OCI-LY7 (cell line): ENCODE measurements at regions not wholly inside any gene's neighbourhood (a gene's known extent, or its start where the extent isn't known, plus 50 kb on each side); places are given as distances from the start of the nearest gene placed in this dataset.

Experiments used
- BruUV-seq: library from RNA; stranded (reverse); fragments of 400-500 nt; replicated peaks from 2 replicates; lab custom pipeline; 2021; lab: Mats Ljungman, UMichigan
- CTCF ChIA-PET: fragments of 300-600 bp; sonication (Branson Sonifier 250); formaldehyde crosslinking; loops from one replicate; lab custom pipeline; 2022; ENCODE audit warnings: antibody characterized with exemption; ENCODE audit not compliant: unreplicated experiment; lab: Charles Lee
- POLR2A ChIA-PET: fragments of 300-600 bp; sonication (Branson Sonifier 250); formaldehyde crosslinking; loops from one replicate; lab custom pipeline; 2022; ENCODE audit warnings: antibody characterized with exemption; lab: Charles Lee
- DNase-seq: peaks from one replicate; pipeline ENCODE4 v3.0.0-alpha.2; 2015; ENCODE audit warnings: low spot score
- H2AFZ ChIP-seq: fragments of 200-600 bp; sonication (generic), shearing (Covaris generic); 2 replicates; pipeline ENCODE4 v1.6.1; 2014; ENCODE audit warnings: mild to moderate bottlenecking, antibody characterized with exemption, low read length, moderate library complexity
- H3K27ac ChIP-seq: fragments of 200-600 bp; sonication (generic); 2 replicates; pipeline ENCODE4 v1.5.1; 2014; ENCODE audit warnings: mixed run types, low read depth, mild to moderate bottlenecking, moderate library complexity, low read length, inconsistent platforms; ENCODE audit not compliant: poor library complexity, severe bottlenecking
- H3K36me3 ChIP-seq: fragments of 200-600 bp; sonication (generic); 2 replicates; pipeline ENCODE4 v1.6.1; 2014; ENCODE audit warnings: mild to moderate bottlenecking, antibody characterized with exemption, low read length, moderate library complexity, mixed read lengths; ENCODE audit not compliant: insufficient read depth
- H3K4me1 ChIP-seq: fragments of 200-600 bp; sonication (generic); 2 replicates; pipeline ENCODE4 v1.5.1; 2014; ENCODE audit warnings: mild to moderate bottlenecking, low read length; ENCODE audit not compliant: insufficient read depth, poor library complexity, severe bottlenecking
- H3K4me2 ChIP-seq: fragments of 200-600 bp; sonication (generic); 2 replicates; pipeline ENCODE4 v1.6.1; 2014; ENCODE audit warnings: mild to moderate bottlenecking, low read length
- H3K4me3 ChIP-seq: fragments of 200-600 bp; sonication (generic); 2 replicates; pipeline ENCODE4 v1.5.1; 2014; ENCODE audit warnings: mild to moderate bottlenecking, low read depth, low read length; ENCODE audit not compliant: poor library complexity, severe bottlenecking
- H3K79me2 ChIP-seq: fragments of 200-600 bp; sonication (generic); 2 replicates; pipeline ENCODE4 v1.6.1; 2016; ENCODE audit warnings: low read depth, mild to moderate bottlenecking, low read length, moderate library complexity, mixed read lengths; ENCODE audit not compliant: insufficient read depth
- H3K9me2 ChIP-seq: fragments of 200-600 bp; sonication (generic); 2 replicates; pipeline ENCODE4 v1.6.1; 2016; ENCODE audit warnings: mild to moderate bottlenecking, low read length, mixed read lengths; ENCODE audit not compliant: insufficient read depth
- H3K9me3 ChIP-seq: fragments of 200-600 bp; sonication (generic); 2 replicates; pipeline ENCODE4 v1.6.1; 2014; ENCODE audit warnings: mild to moderate bottlenecking, mixed run types, low read length, mixed read lengths
- H4K20me1 ChIP-seq: fragments of 200-600 bp; sonication (generic); 2 replicates; pipeline ENCODE4 v1.6.1; 2014; ENCODE audit warnings: mild to moderate bottlenecking, antibody characterized with exemption, low read length, moderate library complexity, mixed read lengths; ENCODE audit not compliant: insufficient read depth
- EZH2phosphoT487 ChIP-seq: fragments of 200-600 bp; sonication (generic); IDR thresholded peaks from 2 replicates; pipeline ENCODE4 v1.6.1; 2018; ENCODE audit warnings: low read depth, borderline replicate concordance, mild to moderate bottlenecking, mixed run types, antibody characterized with exemption, low read length, moderate library complexity, mixed read lengths
- intact Hi-C: fragments of 100-400 bp; cut with micrococcal nuclease; formaldehyde crosslinking; loops from one replicate; pipeline ENCODE4 v1.10.0; 2022; ENCODE audit not compliant: unreplicated experiment
- TF ChIP-seq, protein P1 (sequence below): fragments of 200-600 bp; sonication (generic); conservative IDR thresholded peaks from 2 replicates; pipeline ENCODE4 v1.5.1; 2014; ENCODE audit warnings: mild to moderate bottlenecking, antibody characterized with exemption, low read length, moderate library complexity, mixed read lengths

- no peak for DNase-seq
- POLR2A ChIA-PET: interaction anchor here (0.6 kb wide), 1 partner anchor 875 kb away, joined by 3 read pairs; no protein-coding TSS in a partner anchor
- no peaks in the 10 kb centered on the region for H3K79me2 ChIP-seq
- H3K9me3 ChIP-seq: no peaks in the 10 kb centered on the region
- no peaks in the 10 kb centered on the region for H4K20me1 ChIP-seq
- H3K36me3 ChIP-seq: no peaks in the 10 kb centered on the region
- no peak overlapping the region for H3K27ac ChIP-seq
- no peak overlapping the region for H3K4me2 ChIP-seq
- H3K4me3 ChIP-seq: no peak overlapping the region
- H3K4me1 ChIP-seq: peaks cover 38% of the 10 kb centered on the region
- H2AFZ ChIP-seq: peak overlapping the region; percentile 49; the same call in 1 of the 2 replicates
- no peaks in the 10 kb centered on the region for H3K9me2 ChIP-seq
- BruUV-seq: no TSS peak
- intact Hi-C loops: no loop called here
- TF ChIP-seq, protein P1, sequence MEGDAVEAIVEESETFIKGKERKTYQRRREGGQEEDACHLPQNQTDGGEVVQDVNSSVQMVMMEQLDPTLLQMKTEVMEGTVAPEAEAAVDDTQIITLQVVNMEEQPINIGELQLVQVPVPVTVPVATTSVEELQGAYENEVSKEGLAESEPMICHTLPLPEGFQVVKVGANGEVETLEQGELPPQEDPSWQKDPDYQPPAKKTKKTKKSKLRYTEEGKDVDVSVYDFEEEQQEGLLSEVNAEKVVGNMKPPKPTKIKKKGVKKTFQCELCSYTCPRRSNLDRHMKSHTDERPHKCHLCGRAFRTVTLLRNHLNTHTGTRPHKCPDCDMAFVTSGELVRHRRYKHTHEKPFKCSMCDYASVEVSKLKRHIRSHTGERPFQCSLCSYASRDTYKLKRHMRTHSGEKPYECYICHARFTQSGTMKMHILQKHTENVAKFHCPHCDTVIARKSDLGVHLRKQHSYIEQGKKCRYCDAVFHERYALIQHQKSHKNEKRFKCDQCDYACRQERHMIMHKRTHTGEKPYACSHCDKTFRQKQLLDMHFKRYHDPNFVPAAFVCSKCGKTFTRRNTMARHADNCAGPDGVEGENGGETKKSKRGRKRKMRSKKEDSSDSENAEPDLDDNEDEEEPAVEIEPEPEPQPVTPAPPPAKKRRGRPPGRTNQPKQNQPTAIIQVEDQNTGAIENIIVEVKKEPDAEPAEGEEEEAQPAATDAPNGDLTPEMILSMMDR: no peak
- no peak for TF ChIP-seq EZH2phosphoT487
- CTCF ChIA-PET: interaction anchor here (0.6 to 0.9 kb wide), 2 partner anchors 35 to 88 kb away, joined by 3 read pairs; no protein-coding TSS in a partner anchor
Observed at GRCh38 chr6:169954977-169955376, 203.6 kb downstream of the ERMARD start.

GRCh38 chr6:169953686-169954085 lies 202.3 kb downstream of the ERMARD start:
- Histone ChIP-seq H3K4me3 (no peak overlapping the region), H3K36me3 (no peaks in the 10 kb centered on the region), H3K9me2 (no peaks in the 10 kb centered on the region), H4K20me1 (no peaks in the 10 kb centered on the region), H3K27ac (no peak overlapping the region), H3K4me2 (no peak overlapping the region), H3K9me3 (peaks cover 5% of the 10 kb centered on the region; the same call in 1 of the 2 replicates), H3K4me1 (peaks cover 38% of the 10 kb centered on the region), H3K79me2 (no peaks in the 10 kb centered on the region), H2AFZ (no peak overlapping the region)
- no TSS peak for BruUV-seq
- POLR2A ChIA-PET: no interaction called here
- CTCF ChIA-PET: no interaction called here
- no peak for DNase-seq
- intact Hi-C loops: no loop called here
- TF ChIP-seq, protein P1: no peak
- TF ChIP-seq EZH2phosphoT487: no peak

DNA sequence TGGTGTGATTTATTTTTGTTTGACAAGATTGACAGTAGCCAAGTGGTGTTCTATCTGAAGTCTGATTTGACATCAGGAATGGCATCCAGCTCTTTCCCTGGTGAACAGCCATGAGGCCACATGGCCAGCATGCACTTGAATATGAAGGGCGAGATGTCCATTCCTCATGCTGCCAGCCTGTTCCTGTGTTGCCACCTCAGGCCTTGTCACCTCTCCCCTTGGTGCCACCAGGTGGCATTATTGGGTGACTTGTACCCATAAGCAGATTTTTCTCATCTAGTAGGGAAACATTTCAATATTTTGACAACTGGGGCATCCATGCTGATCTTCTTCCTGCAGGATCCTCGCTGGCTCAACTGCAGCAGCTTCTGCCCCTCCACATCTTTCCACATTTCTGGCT lies 199.1 kb downstream of the ERMARD start:
- no peaks in the 10 kb centered on the region for H3K36me3 ChIP-seq
- H2AFZ ChIP-seq: peak overlapping the region; percentile 58; the same call in 1 of the 2 replicates
- peaks cover 5% of the 10 kb centered on the region; the same call in 1 of the 2 replicates for H3K9me3 ChIP-seq
- no peaks in the 10 kb centered on the region for H4K20me1 ChIP-seq
- no peak for TF ChIP-seq EZH2phosphoT487
- TF ChIP-seq, protein P1: peak; percentile 70
- BruUV-seq: no TSS peak
- no peaks in the 10 kb centered on the region for H3K79me2 ChIP-seq
- no peak overlapping the region for H3K27ac ChIP-seq
- H3K9me2 ChIP-seq: no peaks in the 10 kb centered on the region
- peaks cover 35% of the 10 kb centered on the region for H3K4me1 ChIP-seq
- no peak overlapping the region for H3K4me2 ChIP-seq
- ChIA-PET CTCF (interaction anchor here (0.6 kb wide), 1 partner anchor 81 kb away, joined by 3 read pairs; no protein-coding TSS in a partner anchor), POLR2A (interaction anchor here (0.6 to 2.2 kb wide), 8 partner anchors 8 to 600 kb away, joined by 3 to 5 read pairs (median 4); no protein-coding TSS in a partner anchor)
- DNase-seq: peak; percentile 57
- no peak overlapping the region for H3K4me3 ChIP-seq
- intact Hi-C loops: no loop called here
